GM23248 (cell line): ENCODE measurements at regions not wholly inside any gene's neighbourhood (a gene's known extent, or its start where the extent isn't known, plus 50 kb on each side); places are given as distances from the start of the nearest gene placed in this dataset.

Experiments used
- EZH2 ChIP-seq: fragments of 200-600 bp; sonication (generic); IDR thresholded peaks from 2 replicates; pipeline ENCODE4 v1.6.1; 2018; ENCODE audit warnings: antibody characterized with exemption, mild to moderate bottlenecking; ENCODE audit not compliant: insufficient read depth, poor library complexity, severe bottlenecking
- EZH2phosphoT487 ChIP-seq: fragments of 200-600 bp; sonication (generic); IDR thresholded peaks from 2 replicates; pipeline ENCODE4 v1.6.1; 2018; ENCODE audit warnings: antibody characterized with exemption, moderate library complexity, mild to moderate bottlenecking, low read depth; ENCODE audit not compliant: insufficient read depth

GRCh38 chr7:65233409-65234034, 140.1 kb upstream of the ZNF92 start:
- TF ChIP-seq EZH2 (no peak), EZH2phosphoT487 (no peak)
